Esophagus muscularis mucosa (tissue), 3 donors: ENCODE measurements at regions not wholly inside any gene's neighbourhood (a gene's known extent, or its start where the extent isn't known, plus 50 kb on each side); places are given as distances from the start of the nearest gene placed in this dataset.

ENCODE experiments used
- EP300 ChIP-seq: sonication (generic); formaldehyde crosslinking; IDR thresholded peaks from one replicate; pipeline ENCODE4 v1.6.1; 2017; ENCODE audit warnings: antibody characterized with exemption
- POLR2AphosphoS5 ChIP-seq, 2 donors: sonication (generic); formaldehyde crosslinking; IDR thresholded peaks; one replicate each; pipeline ENCODE4 v1.6.1; 2017; ENCODE audit warnings: antibody characterized with exemption in 2 of 2

- no peak for TF ChIP-seq EP300
- no peak for TF ChIP-seq POLR2AphosphoS5 (IDR thresholded peaks at IDR 0.05)
Measured at GRCh38 chr10:2910656-2911055, 156.7 kb upstream of the PFKP start.
